T-helper 1 cell treated with Interleukin-12 subunit alpha and Interleukin-12 subunit beta and Interleukin-4 antibody, amounts not matched to agents 30 ng/mL and 1 ng/mL, for 36 hours (primary cell): ENCODE measurements at regions not wholly inside any gene's neighbourhood (a gene's known extent, or its start where the extent isn't known, plus 50 kb on each side); places are given as distances from the start of the nearest gene placed in this dataset.
"Not testable (repeated sequence)": the region's sequence is repeated elsewhere in the genome, so short reads cannot be mapped to it uniquely, and the experiment has no call there.

Experiments used
- intact Hi-C: fragments of 100-400 bp; cut with micrococcal nuclease; formaldehyde crosslinking; loops from one replicate; pipeline ENCODE4 v1.15.1; 2024

GRCh38 chr14:39500253-39500652, 68.0 kb upstream of the FBXO33 start:
- intact Hi-C loops = no loop called here

GRCh38 chr14:39499514-39499913, 67.3 kb upstream of the FBXO33 start:
- intact Hi-C loops = no loop called here

GRCh38 chr14:39497677-39498076, 65.4 kb upstream of the FBXO33 start:
- intact Hi-C loops = not testable (repeated sequence)

DNA sequence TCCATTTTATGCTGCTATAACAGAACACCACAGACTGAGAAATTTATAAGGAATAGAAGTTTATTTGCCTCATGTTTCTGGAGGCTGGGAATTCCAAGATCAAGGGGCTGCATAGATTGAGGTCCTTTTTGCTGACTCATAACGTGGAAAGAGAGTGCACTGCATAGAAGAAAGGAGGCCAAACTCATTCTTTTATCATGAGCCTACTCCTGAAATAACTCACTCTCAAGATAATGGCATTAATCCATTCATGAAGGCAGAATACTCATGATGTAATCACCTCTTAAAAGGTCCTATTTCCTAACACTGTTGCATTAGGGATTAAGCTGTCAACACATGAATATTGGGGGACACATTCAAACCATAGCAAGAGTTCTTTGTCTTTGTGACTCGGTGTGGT, 60.0 kb upstream of the FBXO33 start:
- intact Hi-C loops = no loop called here

- intact Hi-C loops = no loop called here
These were observed 58.9 kb upstream of the FBXO33 start for GRCh38 chr14:39491134-39491571.

GRCh38 chr14:39488600-39488999, 56.4 kb upstream of the FBXO33 start:
- intact Hi-C loops = no loop called here

GRCh38 chr14:39483682-39484081, 51.4 kb upstream of the FBXO33 start:
- intact Hi-C loops = no loop called here
